Endothelial cell of umbilical vein (primary cell): ENCODE measurements at regions not wholly inside any gene's neighbourhood (a gene's known extent, or its start where the extent isn't known, plus 50 kb on each side); places are given as distances from the start of the nearest gene placed in this dataset.

Experiments used
- EZH2 ChIP-seq: IDR thresholded peaks from 2 replicates; pipeline ENCODE4 v1.6.1; 2012; ENCODE audit warnings: borderline replicate concordance, low read depth, mild to moderate bottlenecking, moderate library complexity, low read length, inconsistent platforms; ENCODE audit not compliant: severe bottlenecking
- JUN ChIP-seq: IDR thresholded peaks from 2 replicates; pipeline ENCODE4 v1.6.1; 2011; ENCODE audit warnings: borderline replicate concordance, low read depth; ENCODE audit not compliant: insufficient read length, insufficient read depth
- POLR2A ChIP-seq: IDR thresholded peaks from 2 replicates; pipeline ENCODE4 v1.6.1; 2012; ENCODE audit warnings: low read depth, mild to moderate bottlenecking, control low read depth, low read length
- POLR2AphosphoS5 ChIP-seq: IDR thresholded peaks from 2 replicates; pipeline ENCODE4 v1.6.1; 2012; ENCODE audit warnings: low read depth, mild to moderate bottlenecking, control low read depth, low read length, moderate library complexity; ENCODE audit not compliant: insufficient read depth
- TF ChIP-seq, protein P1 (sequence below), 2 donors: IDR thresholded peaks; 1 replicate in 1 of 2; 2 replicates in 1 of 2; pipeline ENCODE4 v1.5.1; 2011; ENCODE audit warnings: low read length in 2 of 2, mild to moderate bottlenecking in 2 of 2, moderate library complexity in 2 of 2, control low read depth in 1 of 2, inconsistent platforms in 1 of 2, low read depth in 1 of 2; ENCODE audit not compliant: insufficient read depth in 1 of 2; ENCODE audit errors: extremely low read depth in 1 of 2

DNA sequence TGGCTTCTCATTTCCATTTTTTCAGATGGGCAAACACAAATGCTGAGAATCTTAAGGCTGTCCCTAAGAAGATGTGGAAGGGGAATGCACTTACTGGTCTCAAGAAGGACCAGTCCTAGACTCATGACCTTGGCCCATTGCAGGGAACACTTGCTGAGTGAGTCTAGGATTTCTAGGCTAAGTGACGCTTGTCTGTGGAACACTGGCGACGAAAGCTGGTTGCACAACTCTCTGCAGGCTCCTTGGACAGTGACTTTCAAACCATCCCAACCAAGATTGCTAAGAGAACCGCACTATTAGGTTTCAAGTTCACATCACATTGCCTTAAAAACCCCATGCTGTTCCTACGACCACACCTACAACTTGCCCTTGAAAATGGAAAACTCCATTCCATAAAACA lies 174.1 kb downstream of the AXIN2 start:
- no peak for TF ChIP-seq POLR2AphosphoS5
- TF ChIP-seq, protein P1, sequence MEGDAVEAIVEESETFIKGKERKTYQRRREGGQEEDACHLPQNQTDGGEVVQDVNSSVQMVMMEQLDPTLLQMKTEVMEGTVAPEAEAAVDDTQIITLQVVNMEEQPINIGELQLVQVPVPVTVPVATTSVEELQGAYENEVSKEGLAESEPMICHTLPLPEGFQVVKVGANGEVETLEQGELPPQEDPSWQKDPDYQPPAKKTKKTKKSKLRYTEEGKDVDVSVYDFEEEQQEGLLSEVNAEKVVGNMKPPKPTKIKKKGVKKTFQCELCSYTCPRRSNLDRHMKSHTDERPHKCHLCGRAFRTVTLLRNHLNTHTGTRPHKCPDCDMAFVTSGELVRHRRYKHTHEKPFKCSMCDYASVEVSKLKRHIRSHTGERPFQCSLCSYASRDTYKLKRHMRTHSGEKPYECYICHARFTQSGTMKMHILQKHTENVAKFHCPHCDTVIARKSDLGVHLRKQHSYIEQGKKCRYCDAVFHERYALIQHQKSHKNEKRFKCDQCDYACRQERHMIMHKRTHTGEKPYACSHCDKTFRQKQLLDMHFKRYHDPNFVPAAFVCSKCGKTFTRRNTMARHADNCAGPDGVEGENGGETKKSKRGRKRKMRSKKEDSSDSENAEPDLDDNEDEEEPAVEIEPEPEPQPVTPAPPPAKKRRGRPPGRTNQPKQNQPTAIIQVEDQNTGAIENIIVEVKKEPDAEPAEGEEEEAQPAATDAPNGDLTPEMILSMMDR (IDR thresholded peaks at IDR 0.05; ENCODE audit: extremely low read depth in 1 of 2, insufficient read depth in 1 of 2, low read depth in 1 of 2, low read length in 2 of 2): no peak
- no peak for TF ChIP-seq EZH2
- TF ChIP-seq POLR2A: no peak
- TF ChIP-seq JUN: no peak
